IMR-90 (cell line): ENCODE measurements at regions not wholly inside any gene's neighbourhood (a gene's known extent, or its start where the extent isn't known, plus 50 kb on each side); places are given as distances from the start of the nearest gene placed in this dataset.

Experiments
- CEBPB ChIP-seq: IDR thresholded peaks from 2 replicates; pipeline ENCODE4 v1.6.1; 2012; ENCODE audit warnings: low read depth, low read length, improper control_type of control experiment
- CHD1 ChIP-seq: IDR thresholded peaks from 2 replicates; pipeline ENCODE4 v1.6.1; 2012; ENCODE audit warnings: low read depth, low read length, improper control_type of control experiment
- ELK1 ChIP-seq: fragments of 150-350 bp; IDR thresholded peaks from 2 replicates; pipeline ENCODE4 v1.6.1; 2016; ENCODE audit warnings: low read depth, mild to moderate bottlenecking, low read length, moderate library complexity, borderline replicate concordance
- FOS ChIP-seq: fragments of 150-350 bp; IDR thresholded peaks from 2 replicates; pipeline ENCODE4 v1.6.1; 2016; ENCODE audit warnings: low read depth, low read length
- MAFK ChIP-seq: IDR thresholded peaks from 2 replicates; pipeline ENCODE4 v1.6.1; 2012; ENCODE audit warnings: low read depth, low read length, improper control_type of control experiment
- MAZ ChIP-seq: IDR thresholded peaks from 2 replicates; pipeline ENCODE4 v1.6.1; 2012; ENCODE audit warnings: low read depth, mild to moderate bottlenecking, low read length, improper control_type of control experiment, moderate library complexity, borderline replicate concordance
- MXI1 ChIP-seq: IDR thresholded peaks from 2 replicates; pipeline ENCODE4 v1.6.1; 2012; ENCODE audit warnings: low read depth, mild to moderate bottlenecking, low read length, moderate library complexity, borderline replicate concordance
- POLR2A ChIP-seq: IDR thresholded peaks from 2 replicates; pipeline ENCODE4 v1.6.1; 2012; ENCODE audit warnings: mild to moderate bottlenecking, low read depth, low read length
- RAD21 ChIP-seq: IDR thresholded peaks from 2 replicates; pipeline ENCODE4 v1.6.1; 2012; ENCODE audit warnings: low read length, improper control_type of control experiment
- RFX5 ChIP-seq: IDR thresholded peaks from 2 replicates; pipeline ENCODE4 v1.8.0; 2012; ENCODE audit warnings: low read depth, mild to moderate bottlenecking, low read length, moderate library complexity
- SMC3 ChIP-seq: fragments of 150-350 bp; IDR thresholded peaks from 2 replicates; pipeline ENCODE4 v1.6.1; 2016; ENCODE audit warnings: low read depth, mild to moderate bottlenecking, antibody characterized with exemption, low read length, moderate library complexity
- USF2 ChIP-seq: fragments of 150-350 bp; IDR thresholded peaks from 2 replicates; pipeline ENCODE4 v1.6.1; 2017; ENCODE audit warnings: mild to moderate bottlenecking, antibody characterized with exemption, low read length, low read depth
- TF ChIP-seq, protein P1 (sequence below): conservative IDR thresholded peaks from 2 replicates; pipeline ENCODE4 v1.5.1; 2012; ENCODE audit warnings: mild to moderate bottlenecking, low read depth, low read length, improper control_type of control experiment

- TF ChIP-seq, protein P1, sequence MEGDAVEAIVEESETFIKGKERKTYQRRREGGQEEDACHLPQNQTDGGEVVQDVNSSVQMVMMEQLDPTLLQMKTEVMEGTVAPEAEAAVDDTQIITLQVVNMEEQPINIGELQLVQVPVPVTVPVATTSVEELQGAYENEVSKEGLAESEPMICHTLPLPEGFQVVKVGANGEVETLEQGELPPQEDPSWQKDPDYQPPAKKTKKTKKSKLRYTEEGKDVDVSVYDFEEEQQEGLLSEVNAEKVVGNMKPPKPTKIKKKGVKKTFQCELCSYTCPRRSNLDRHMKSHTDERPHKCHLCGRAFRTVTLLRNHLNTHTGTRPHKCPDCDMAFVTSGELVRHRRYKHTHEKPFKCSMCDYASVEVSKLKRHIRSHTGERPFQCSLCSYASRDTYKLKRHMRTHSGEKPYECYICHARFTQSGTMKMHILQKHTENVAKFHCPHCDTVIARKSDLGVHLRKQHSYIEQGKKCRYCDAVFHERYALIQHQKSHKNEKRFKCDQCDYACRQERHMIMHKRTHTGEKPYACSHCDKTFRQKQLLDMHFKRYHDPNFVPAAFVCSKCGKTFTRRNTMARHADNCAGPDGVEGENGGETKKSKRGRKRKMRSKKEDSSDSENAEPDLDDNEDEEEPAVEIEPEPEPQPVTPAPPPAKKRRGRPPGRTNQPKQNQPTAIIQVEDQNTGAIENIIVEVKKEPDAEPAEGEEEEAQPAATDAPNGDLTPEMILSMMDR: no peak
- TF ChIP-seq USF2: no peak
- TF ChIP-seq POLR2A: no peak
- TF ChIP-seq MAFK: no peak
- no peak for TF ChIP-seq RAD21
- no peak for TF ChIP-seq CHD1
- no peak for TF ChIP-seq ELK1
- TF ChIP-seq SMC3: no peak
- TF ChIP-seq MAZ: no peak
- no peak for TF ChIP-seq RFX5
- no peak for TF ChIP-seq MXI1
- TF ChIP-seq CEBPB: no peak
- TF ChIP-seq FOS: no peak
Measured at GRCh38 chr15:52963865-52964264, 173.7 kb upstream of the ONECUT1 start.
